ENCODE measurements at regions not wholly inside any gene's neighbourhood (a gene's known extent, or its start where the extent isn't known, plus 50 kb on each side); places are given as distances from the start of the nearest gene placed in this dataset.

- no peak for TF ChIP-seq CTCF (IDR thresholded peaks at IDR 0.05)
- TF ChIP-seq PBX3 (IDR thresholded peaks at IDR 0.05) = no peak
These were observed 765.5 kb upstream of the EPHA7 start for GRCh38 chr6:94184666-94185464.

Measured in A549 (cell line).